ENCODE measurements at regions not wholly inside any gene's neighbourhood (a gene's known extent, or its start where the extent isn't known, plus 50 kb on each side); places are given as distances from the start of the nearest gene placed in this dataset.

DNA sequence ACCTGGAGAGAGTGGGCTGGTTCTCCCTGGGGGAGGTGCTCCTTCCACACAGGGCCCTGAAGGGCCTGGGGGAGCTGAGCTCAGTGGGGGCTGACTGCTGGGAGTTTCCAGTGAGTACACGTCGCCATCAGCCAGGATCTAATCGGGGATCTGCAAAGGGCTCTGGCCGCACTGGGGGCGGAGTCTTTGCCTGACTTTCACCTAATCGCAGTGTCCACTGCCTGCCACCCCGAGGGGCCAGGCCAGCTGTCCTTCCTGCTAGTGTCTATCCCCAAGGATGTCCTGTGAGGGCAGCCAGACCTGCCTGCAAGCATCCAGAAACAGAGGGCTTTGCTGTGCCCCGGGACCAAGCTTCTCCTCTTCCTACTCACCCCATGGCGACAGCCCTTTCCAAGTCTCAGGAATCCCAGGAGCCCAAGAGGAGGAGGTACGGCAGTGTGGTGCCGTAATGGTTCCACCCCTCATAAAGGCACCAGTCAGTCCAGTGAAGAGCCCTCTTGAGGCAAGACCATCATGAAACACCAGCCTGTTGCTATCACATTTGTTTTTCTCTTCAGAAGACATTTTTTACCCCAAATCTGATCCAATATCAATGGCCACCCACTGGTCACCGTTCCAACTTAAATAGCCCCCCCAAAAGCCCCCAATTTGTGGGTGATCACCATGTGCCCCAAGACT is 243.1 kb upstream of the ECI2 start:
- TF ChIP-seq, protein P1, sequence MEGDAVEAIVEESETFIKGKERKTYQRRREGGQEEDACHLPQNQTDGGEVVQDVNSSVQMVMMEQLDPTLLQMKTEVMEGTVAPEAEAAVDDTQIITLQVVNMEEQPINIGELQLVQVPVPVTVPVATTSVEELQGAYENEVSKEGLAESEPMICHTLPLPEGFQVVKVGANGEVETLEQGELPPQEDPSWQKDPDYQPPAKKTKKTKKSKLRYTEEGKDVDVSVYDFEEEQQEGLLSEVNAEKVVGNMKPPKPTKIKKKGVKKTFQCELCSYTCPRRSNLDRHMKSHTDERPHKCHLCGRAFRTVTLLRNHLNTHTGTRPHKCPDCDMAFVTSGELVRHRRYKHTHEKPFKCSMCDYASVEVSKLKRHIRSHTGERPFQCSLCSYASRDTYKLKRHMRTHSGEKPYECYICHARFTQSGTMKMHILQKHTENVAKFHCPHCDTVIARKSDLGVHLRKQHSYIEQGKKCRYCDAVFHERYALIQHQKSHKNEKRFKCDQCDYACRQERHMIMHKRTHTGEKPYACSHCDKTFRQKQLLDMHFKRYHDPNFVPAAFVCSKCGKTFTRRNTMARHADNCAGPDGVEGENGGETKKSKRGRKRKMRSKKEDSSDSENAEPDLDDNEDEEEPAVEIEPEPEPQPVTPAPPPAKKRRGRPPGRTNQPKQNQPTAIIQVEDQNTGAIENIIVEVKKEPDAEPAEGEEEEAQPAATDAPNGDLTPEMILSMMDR (IDR thresholded peaks at IDR 0.05), result no peak
- no peak for TF ChIP-seq POLR2A (IDR thresholded peaks at IDR 0.05)
